ENCODE measurements at regions not wholly inside any gene's neighbourhood (a gene's known extent, or its start where the extent isn't known, plus 50 kb on each side); places are given as distances from the start of the nearest gene placed in this dataset.

- DNase-seq (ENCODE audit: low spot score), result no peak
Measured at GRCh38 chr14:71672596-71672995, 259.6 kb upstream of the RGS6 start.

GRCh38 chr14:71675126-71675899 is 256.9 kb upstream of the RGS6 start:
- DNase-seq (ENCODE audit: low spot score), result no peak

- no peak for DNase-seq (ENCODE audit: low spot score)
Measured at GRCh38 chr14:71675900-71676287, 256.3 kb upstream of the RGS6 start.

GRCh38 chr14:71680736-71681387 is 251.4 kb upstream of the RGS6 start:
- no peak for DNase-seq (ENCODE audit: low spot score)

- DNase-seq (ENCODE audit: low spot score), result no peak
Measured at GRCh38 chr14:71682337-71682736, 249.9 kb upstream of the RGS6 start.

GRCh38 chr14:71684323-71684722 is 247.9 kb upstream of the RGS6 start:
- no peak for DNase-seq (ENCODE audit: low spot score)

- DNase-seq (ENCODE audit: low spot score), result no peak
Measured at GRCh38 chr14:71686677-71687076, 245.6 kb upstream of the RGS6 start.

GRCh38 chr14:71687166-71687831 is 244.9 kb upstream of the RGS6 start:
- no peak for DNase-seq (ENCODE audit: low spot score)

GRCh38 chr14:71688576-71688975 is 243.7 kb upstream of the RGS6 start:
- DNase-seq (ENCODE audit: low spot score), result no peak

GRCh38 chr14:71690478-71690877 is 241.8 kb upstream of the RGS6 start:
- DNase-seq (ENCODE audit: low spot score), result no peak

- DNase-seq (ENCODE audit: low spot score), result no peak
Measured at GRCh38 chr14:71692496-71692895, 239.7 kb upstream of the RGS6 start.

- no peak for DNase-seq (ENCODE audit: low spot score)
Measured at GRCh38 chr14:71693381-71693780, 238.8 kb upstream of the RGS6 start.

- no peak for DNase-seq (ENCODE audit: low spot score)
Measured at GRCh38 chr14:71694591-71695530, 237.4 kb upstream of the RGS6 start.

- DNase-seq (ENCODE audit: low spot score), result no peak
Measured at GRCh38 chr14:71695611-71696350, 236.4 kb upstream of the RGS6 start.

GRCh38 chr14:71698027-71698426 is 234.2 kb upstream of the RGS6 start:
- no peak for DNase-seq (ENCODE audit: low spot score)

- no peak for DNase-seq (ENCODE audit: low spot score)
Measured at GRCh38 chr14:71698673-71699072, 233.6 kb upstream of the RGS6 start.

- DNase-seq (ENCODE audit: low spot score), result no peak
Measured at GRCh38 chr14:71701990-71702389, 230.2 kb upstream of the RGS6 start.

GRCh38 chr14:71702786-71703185 is 229.4 kb upstream of the RGS6 start:
- DNase-seq (ENCODE audit: low spot score), result no peak

- DNase-seq (ENCODE audit: low spot score), result no peak
Measured at GRCh38 chr14:71703477-71703876, 228.8 kb upstream of the RGS6 start.

- no peak for DNase-seq (ENCODE audit: low spot score)
Measured at GRCh38 chr14:71704210-71704609, 228.0 kb upstream of the RGS6 start.

- DNase-seq (ENCODE audit: low spot score), result no peak
Measured at GRCh38 chr14:71705460-71705859, 226.8 kb upstream of the RGS6 start.

Measured in ureter (tissue), 1 donor.